WTC11 (cell line): ENCODE measurements at regions not wholly inside any gene's neighbourhood (a gene's known extent, or its start where the extent isn't known, plus 50 kb on each side); places are given as distances from the start of the nearest gene placed in this dataset.

Experiments
- ATAC-seq: fragments of 200-7000 bp; cut with Tn5 transposase; 2 replicates; pipeline ENCODE4 v1.10.0; 2021; ENCODE audit warnings: mild to moderate bottlenecking, moderate library complexity
- CTCF ChIA-PET: fragments of 300-600 bp; sonication (Branson Sonifier 250); formaldehyde crosslinking; loops from one replicate; lab custom pipeline; 2021; ENCODE audit warnings: antibody characterized with exemption; lab: Charles Lee
- POLR2A ChIA-PET: fragments of 350-600 bp; sonication (Branson Sonifier 250); formaldehyde crosslinking; loops from one replicate; lab custom pipeline; 2021; ENCODE audit warnings: antibody characterized with exemption; lab: Charles Lee
- DNase-seq: peaks from one replicate; pipeline ENCODE4 v3.0.0; 2021; ENCODE audit warnings: low spot score
- H3K27ac Mint-ChIP-seq: 2 replicates; pipeline ENCODE4 v1.8.0; 2021; ENCODE audit warnings: mixed read lengths
- H3K27me3 Mint-ChIP-seq: 2 replicates; pipeline ENCODE4 v1.8.0; 2021; ENCODE audit warnings: low read depth, mild to moderate bottlenecking, moderate library complexity, mixed read lengths
- H3K36me3 Mint-ChIP-seq: 2 replicates; pipeline ENCODE4 v1.8.0; 2021; ENCODE audit warnings: mixed read lengths
- H3K4me1 Mint-ChIP-seq: 2 replicates; pipeline ENCODE4 v1.8.0; 2022; ENCODE audit warnings: mixed read lengths
- H3K4me3 Mint-ChIP-seq: 2 replicates; pipeline ENCODE4 v1.8.0; 2021; ENCODE audit warnings: mild to moderate bottlenecking, moderate library complexity, mixed read lengths
- H3K9me3 Mint-ChIP-seq: 2 replicates; pipeline ENCODE4 v1.8.0; 2021; ENCODE audit warnings: mixed read lengths
- ATF2 ChIP-seq: sonication (generic); formaldehyde crosslinking; IDR thresholded peaks from 2 replicates; pipeline ENCODE4 v1.8.1; 2022; ENCODE audit warnings: low read depth, missing genetic modification reagents, borderline replicate concordance
- E2F4 ChIP-seq: sonication (generic); formaldehyde crosslinking; IDR thresholded peaks from 2 replicates; pipeline ENCODE4 v1.8.1; 2022; ENCODE audit warnings: low read depth, mild to moderate bottlenecking, moderate library complexity, missing genetic modification reagents, borderline replicate concordance
- ESRRA ChIP-seq: sonication (generic); formaldehyde crosslinking; IDR thresholded peaks from 2 replicates; pipeline ENCODE4 v1.8.1; 2022; ENCODE audit warnings: mild to moderate bottlenecking, missing genetic modification reagents, borderline replicate concordance
- FOXP1 ChIP-seq: sonication (generic); formaldehyde crosslinking; IDR thresholded peaks from 2 replicates; pipeline ENCODE4 v1.8.0; 2022; ENCODE audit warnings: missing genetic modification reagents, mild to moderate bottlenecking, moderate library complexity, borderline replicate concordance
- GRHL2 ChIP-seq: fragments of 250-450 bp; sonication (Bioruptor Pico); IDR thresholded peaks from 2 replicates; pipeline ENCODE4 v1.8.0; 2022; ENCODE audit warnings: mild to moderate bottlenecking, moderate library complexity; ENCODE audit not compliant: insufficient replicate concordance, severe bottlenecking
- HMGA2 ChIP-seq: fragments of 250-450 bp; sonication (Bioruptor Pico); IDR thresholded peaks from 2 replicates; pipeline ENCODE4 v1.4.0; 2021; ENCODE audit warnings: mild to moderate bottlenecking, moderate library complexity
- NR2C2 ChIP-seq: sonication (generic); formaldehyde crosslinking; IDR thresholded peaks from 2 replicates; pipeline ENCODE4 v1.8.0; 2022; ENCODE audit warnings: mild to moderate bottlenecking, missing genetic modification reagents
- PRRX2 ChIP-seq: fragments of 250-450 bp; sonication (Bioruptor Pico); IDR thresholded peaks from 2 replicates; pipeline ENCODE4 v1.8.0; 2021; ENCODE audit warnings: mild to moderate bottlenecking
- SP1 ChIP-seq: sonication (generic); formaldehyde crosslinking; conservative IDR thresholded peaks from 2 replicates; pipeline ENCODE4 v1.8.1; 2022; ENCODE audit warnings: missing genetic modification reagents
- TEAD1 ChIP-seq: sonication (generic); formaldehyde crosslinking; IDR thresholded peaks from 2 replicates; pipeline ENCODE4 v1.8.0; 2022; ENCODE audit warnings: mild to moderate bottlenecking, missing genetic modification reagents
- TEAD4 ChIP-seq: sonication (generic); formaldehyde crosslinking; IDR thresholded peaks from 2 replicates; pipeline ENCODE4 v1.8.0; 2022; ENCODE audit warnings: mild to moderate bottlenecking, missing genetic modification reagents
- TP53 ChIP-seq: sonication (generic); formaldehyde crosslinking; IDR thresholded peaks from 2 replicates; pipeline ENCODE4 v1.8.1; 2023; ENCODE audit warnings: mild to moderate bottlenecking, missing genetic modification reagents
- USF1 ChIP-seq: sonication (generic); formaldehyde crosslinking; IDR thresholded peaks from 2 replicates; pipeline ENCODE4 v1.8.0; 2022; ENCODE audit warnings: mild to moderate bottlenecking, missing genetic modification reagents
- ZNF423 ChIP-seq: fragments of 250-450 bp; sonication (Bioruptor Pico); IDR thresholded peaks from 2 replicates; pipeline ENCODE4 v2.1.2; 2022; ENCODE audit warnings: mild to moderate bottlenecking, moderate library complexity
- ZNF532 ChIP-seq: fragments of 250-450 bp; sonication (Bioruptor Pico); IDR thresholded peaks from 2 replicates; pipeline ENCODE4 v1.9.0; 2021; ENCODE audit warnings: mild to moderate bottlenecking, borderline replicate concordance
- TF ChIP-seq, protein P1 (sequence below): sonication (generic); formaldehyde crosslinking; IDR thresholded peaks from 2 replicates; pipeline ENCODE4 v1.8.1; 2023; ENCODE audit warnings: mild to moderate bottlenecking, missing genetic modification reagents
- TF ChIP-seq, protein P2 (sequence below): fragments of 200-600 bp; IDR thresholded peaks from 2 replicates; pipeline ENCODE4 v1.8.0; 2022; ENCODE audit warnings: antibody characterized with exemption
- TF ChIP-seq, protein P3 (sequence below): sonication (generic); formaldehyde crosslinking; IDR thresholded peaks from 2 replicates; pipeline ENCODE4 v1.8.1; 2023; ENCODE audit warnings: mild to moderate bottlenecking, missing genetic modification reagents, borderline replicate concordance
- TF ChIP-seq, protein P4 (sequence below): sonication (generic); formaldehyde crosslinking; IDR thresholded peaks from 2 replicates; pipeline ENCODE4 v1.8.0; 2022; ENCODE audit warnings: mild to moderate bottlenecking, missing genetic modification reagents

- DNase-seq (no peak), ATAC-seq (no peak)
- Mint-ChIP-seq H3K27me3 (peaks cover 3% of the 10 kb centered on the region; the same call in 1 of the 2 replicates), H3K9me3 (peaks cover 13% of the 10 kb centered on the region), H3K4me3 (no peak overlapping the region)
- TF ChIP-seq, protein P1, sequence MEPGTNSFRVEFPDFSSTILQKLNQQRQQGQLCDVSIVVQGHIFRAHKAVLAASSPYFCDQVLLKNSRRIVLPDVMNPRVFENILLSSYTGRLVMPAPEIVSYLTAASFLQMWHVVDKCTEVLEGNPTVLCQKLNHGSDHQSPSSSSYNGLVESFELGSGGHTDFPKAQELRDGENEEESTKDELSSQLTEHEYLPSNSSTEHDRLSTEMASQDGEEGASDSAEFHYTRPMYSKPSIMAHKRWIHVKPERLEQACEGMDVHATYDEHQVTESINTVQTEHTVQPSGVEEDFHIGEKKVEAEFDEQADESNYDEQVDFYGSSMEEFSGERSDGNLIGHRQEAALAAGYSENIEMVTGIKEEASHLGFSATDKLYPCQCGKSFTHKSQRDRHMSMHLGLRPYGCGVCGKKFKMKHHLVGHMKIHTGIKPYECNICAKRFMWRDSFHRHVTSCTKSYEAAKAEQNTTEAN (CRISPR knock-in tag) = no peak
- TF ChIP-seq USF1 (CRISPR knock-in tag) = no peak
- no peak for TF ChIP-seq E2F4 (CRISPR knock-in tag)
- TF ChIP-seq ZNF532 (CRISPR knock-in tag) = no peak
- no peak for TF ChIP-seq TEAD4 (CRISPR knock-in tag)
- no peak for TF ChIP-seq FOXP1
- TF ChIP-seq GRHL2 (CRISPR knock-in tag) = no peak
- TF ChIP-seq, protein P2, sequence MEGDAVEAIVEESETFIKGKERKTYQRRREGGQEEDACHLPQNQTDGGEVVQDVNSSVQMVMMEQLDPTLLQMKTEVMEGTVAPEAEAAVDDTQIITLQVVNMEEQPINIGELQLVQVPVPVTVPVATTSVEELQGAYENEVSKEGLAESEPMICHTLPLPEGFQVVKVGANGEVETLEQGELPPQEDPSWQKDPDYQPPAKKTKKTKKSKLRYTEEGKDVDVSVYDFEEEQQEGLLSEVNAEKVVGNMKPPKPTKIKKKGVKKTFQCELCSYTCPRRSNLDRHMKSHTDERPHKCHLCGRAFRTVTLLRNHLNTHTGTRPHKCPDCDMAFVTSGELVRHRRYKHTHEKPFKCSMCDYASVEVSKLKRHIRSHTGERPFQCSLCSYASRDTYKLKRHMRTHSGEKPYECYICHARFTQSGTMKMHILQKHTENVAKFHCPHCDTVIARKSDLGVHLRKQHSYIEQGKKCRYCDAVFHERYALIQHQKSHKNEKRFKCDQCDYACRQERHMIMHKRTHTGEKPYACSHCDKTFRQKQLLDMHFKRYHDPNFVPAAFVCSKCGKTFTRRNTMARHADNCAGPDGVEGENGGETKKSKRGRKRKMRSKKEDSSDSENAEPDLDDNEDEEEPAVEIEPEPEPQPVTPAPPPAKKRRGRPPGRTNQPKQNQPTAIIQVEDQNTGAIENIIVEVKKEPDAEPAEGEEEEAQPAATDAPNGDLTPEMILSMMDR = no peak
- TF ChIP-seq, protein P3, sequence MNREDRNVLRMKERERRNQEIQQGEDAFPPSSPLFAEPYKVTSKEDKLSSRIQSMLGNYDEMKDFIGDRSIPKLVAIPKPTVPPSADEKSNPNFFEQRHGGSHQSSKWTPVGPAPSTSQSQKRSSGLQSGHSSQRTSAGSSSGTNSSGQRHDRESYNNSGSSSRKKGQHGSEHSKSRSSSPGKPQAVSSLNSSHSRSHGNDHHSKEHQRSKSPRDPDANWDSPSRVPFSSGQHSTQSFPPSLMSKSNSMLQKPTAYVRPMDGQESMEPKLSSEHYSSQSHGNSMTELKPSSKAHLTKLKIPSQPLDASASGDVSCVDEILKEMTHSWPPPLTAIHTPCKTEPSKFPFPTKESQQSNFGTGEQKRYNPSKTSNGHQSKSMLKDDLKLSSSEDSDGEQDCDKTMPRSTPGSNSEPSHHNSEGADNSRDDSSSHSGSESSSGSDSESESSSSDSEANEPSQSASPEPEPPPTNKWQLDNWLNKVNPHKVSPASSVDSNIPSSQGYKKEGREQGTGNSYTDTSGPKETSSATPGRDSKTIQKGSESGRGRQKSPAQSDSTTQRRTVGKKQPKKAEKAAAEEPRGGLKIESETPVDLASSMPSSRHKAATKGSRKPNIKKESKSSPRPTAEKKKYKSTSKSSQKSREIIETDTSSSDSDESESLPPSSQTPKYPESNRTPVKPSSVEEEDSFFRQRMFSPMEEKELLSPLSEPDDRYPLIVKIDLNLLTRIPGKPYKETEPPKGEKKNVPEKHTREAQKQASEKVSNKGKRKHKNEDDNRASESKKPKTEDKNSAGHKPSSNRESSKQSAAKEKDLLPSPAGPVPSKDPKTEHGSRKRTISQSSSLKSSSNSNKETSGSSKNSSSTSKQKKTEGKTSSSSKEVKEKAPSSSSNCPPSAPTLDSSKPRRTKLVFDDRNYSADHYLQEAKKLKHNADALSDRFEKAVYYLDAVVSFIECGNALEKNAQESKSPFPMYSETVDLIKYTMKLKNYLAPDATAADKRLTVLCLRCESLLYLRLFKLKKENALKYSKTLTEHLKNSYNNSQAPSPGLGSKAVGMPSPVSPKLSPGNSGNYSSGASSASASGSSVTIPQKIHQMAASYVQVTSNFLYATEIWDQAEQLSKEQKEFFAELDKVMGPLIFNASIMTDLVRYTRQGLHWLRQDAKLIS (CRISPR knock-in tag) = no peak
- TF ChIP-seq HMGA2 (CRISPR knock-in tag) = no peak
- TF ChIP-seq ATF2 (CRISPR knock-in tag) = no peak
- no peak for TF ChIP-seq TEAD1 (CRISPR knock-in tag)
- TF ChIP-seq SP1 (CRISPR knock-in tag) = no peak
- no peak for TF ChIP-seq ZNF423 (CRISPR knock-in tag)
- TF ChIP-seq ESRRA (CRISPR knock-in tag) = no peak
- no peak for TF ChIP-seq TP53 (CRISPR knock-in tag)
- no peak for TF ChIP-seq PRRX2
- no peak for TF ChIP-seq NR2C2 (CRISPR knock-in tag)
- TF ChIP-seq, protein P4, sequence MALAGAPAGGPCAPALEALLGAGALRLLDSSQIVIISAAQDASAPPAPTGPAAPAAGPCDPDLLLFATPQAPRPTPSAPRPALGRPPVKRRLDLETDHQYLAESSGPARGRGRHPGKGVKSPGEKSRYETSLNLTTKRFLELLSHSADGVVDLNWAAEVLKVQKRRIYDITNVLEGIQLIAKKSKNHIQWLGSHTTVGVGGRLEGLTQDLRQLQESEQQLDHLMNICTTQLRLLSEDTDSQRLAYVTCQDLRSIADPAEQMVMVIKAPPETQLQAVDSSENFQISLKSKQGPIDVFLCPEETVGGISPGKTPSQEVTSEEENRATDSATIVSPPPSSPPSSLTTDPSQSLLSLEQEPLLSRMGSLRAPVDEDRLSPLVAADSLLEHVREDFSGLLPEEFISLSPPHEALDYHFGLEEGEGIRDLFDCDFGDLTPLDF (CRISPR knock-in tag) = no peak
- TF ChIP-seq, all 79 proteins: peak for 0
- ChIA-PET POLR2A (no interaction called here), CTCF (no interaction called here)
- Mint-ChIP-seq H3K27ac (no peak overlapping the region), H3K4me1 (no peaks in the 10 kb centered on the region; the same call in 1 of the 2 replicates), H3K36me3 (no peaks in the 10 kb centered on the region)
Observed at GRCh38 chr4:154692304-154692818, 51.4 kb upstream of the LRAT start.
